Muscle of arm (tissue), 1 donor: ENCODE measurements at regions not wholly inside any gene's neighbourhood (a gene's known extent, or its start where the extent isn't known, plus 50 kb on each side); places are given as distances from the start of the nearest gene placed in this dataset.

Experiments
- DNase-seq: peaks from one replicate; pipeline ENCODE4 v3.0.0-alpha.2; 2013

DNA sequence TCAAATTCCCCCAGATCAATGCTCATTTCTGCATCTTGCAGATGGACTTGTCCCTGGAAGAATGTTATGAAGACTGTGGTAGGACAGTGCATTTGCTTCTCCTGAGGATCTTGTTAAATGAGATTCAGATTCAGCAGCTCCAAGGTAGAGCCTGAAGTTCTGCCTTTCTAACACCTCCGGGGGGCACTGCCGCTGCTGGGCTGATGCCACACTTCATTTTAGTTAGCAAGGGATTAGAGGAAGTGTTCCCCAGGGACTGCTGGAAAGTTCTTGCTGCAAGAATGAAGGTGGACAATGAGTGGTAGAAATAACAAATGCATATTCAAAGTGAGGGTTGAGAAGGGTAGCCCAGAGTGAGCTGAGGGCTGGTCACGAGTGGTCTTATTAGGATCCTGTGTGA is 434.3 kb upstream of the AKR1E2 start:
- DNase-seq: no peak

- no peak for DNase-seq
Observed at GRCh38 chr10:4390219-4390618, 435.8 kb upstream of the AKR1E2 start.

DNA sequence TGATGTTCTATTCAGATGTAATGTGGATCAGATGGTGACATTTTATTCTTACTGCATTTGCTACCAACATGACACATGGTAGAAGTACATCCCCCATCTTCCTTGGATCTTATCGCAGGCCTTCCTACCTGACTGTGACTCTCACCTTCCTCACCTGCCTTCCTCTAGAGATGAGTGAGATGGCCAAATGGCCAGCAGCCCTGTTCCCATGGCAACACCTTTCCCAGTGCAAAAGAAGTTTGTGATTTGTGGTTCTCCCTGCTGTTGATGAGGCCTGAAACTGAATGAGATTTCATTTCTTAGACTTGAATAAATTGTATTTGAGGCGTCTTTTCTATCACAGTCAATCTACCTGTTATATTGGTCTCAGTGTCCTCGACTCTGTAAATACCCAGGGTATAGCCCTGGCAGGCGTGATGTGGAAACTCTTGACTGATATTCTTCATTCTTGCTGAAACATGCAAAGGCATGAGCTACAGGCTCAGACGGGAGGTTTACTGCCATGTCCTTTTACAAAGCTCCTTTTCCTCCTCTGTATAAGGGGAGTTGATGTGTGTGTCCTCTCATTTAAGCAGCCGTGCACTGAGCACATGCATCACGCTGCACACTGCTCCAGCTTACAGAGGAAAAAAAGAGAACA is 440.7 kb upstream of the AKR1E2 start:
- no peak for DNase-seq

DNA sequence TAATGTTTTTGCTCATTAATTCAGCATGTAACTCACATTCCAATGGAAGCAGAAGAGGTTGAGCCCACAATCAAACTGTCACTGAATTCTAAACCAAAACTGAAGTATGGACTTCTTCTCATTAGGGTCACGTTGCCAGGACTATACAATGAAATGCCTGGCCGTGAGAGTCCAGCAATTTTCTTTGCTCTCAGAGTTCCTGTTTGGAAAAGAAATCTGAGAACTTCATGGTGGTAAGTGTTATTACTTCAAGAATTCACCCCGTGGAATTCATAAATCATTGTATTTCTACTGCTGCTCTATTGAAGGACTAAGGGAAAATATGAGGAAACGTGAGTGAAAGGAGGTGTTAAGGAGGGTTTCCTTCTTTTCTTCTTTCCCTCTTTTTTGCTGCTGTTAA is 441.8 kb upstream of the AKR1E2 start:
- DNase-seq: no peak

- no peak for DNase-seq
Observed at GRCh38 chr10:4383651-4384098, 442.3 kb upstream of the AKR1E2 start.

- DNase-seq: no peak
Observed at GRCh38 chr10:4382811-4383210, 443.2 kb upstream of the AKR1E2 start.

- DNase-seq: no peak
Observed at GRCh38 chr10:4373612-4374011, 452.4 kb upstream of the AKR1E2 start.

DNA sequence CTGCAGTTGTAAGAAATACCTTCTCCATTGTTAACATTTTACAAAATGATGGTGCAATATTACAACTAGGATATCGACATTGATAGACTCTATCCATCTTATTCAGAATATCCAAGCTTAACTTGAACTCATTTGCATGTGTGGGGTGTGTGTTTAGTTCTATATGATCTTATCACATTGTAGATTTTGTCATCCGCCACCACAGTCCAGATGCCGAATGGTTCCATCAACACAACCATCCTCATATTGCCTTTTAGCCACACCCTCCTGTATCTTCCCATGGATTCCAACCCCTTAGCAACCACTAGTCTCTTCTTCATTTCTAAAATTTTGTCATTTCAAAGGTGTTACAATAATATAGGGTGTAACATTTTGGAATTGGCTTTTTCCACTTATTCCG is 452.9 kb upstream of the AKR1E2 start:
- DNase-seq: no peak

- DNase-seq: peak; percentile 85
Observed at GRCh38 chr10:4372601-4373000, 453.4 kb upstream of the AKR1E2 start.

DNA sequence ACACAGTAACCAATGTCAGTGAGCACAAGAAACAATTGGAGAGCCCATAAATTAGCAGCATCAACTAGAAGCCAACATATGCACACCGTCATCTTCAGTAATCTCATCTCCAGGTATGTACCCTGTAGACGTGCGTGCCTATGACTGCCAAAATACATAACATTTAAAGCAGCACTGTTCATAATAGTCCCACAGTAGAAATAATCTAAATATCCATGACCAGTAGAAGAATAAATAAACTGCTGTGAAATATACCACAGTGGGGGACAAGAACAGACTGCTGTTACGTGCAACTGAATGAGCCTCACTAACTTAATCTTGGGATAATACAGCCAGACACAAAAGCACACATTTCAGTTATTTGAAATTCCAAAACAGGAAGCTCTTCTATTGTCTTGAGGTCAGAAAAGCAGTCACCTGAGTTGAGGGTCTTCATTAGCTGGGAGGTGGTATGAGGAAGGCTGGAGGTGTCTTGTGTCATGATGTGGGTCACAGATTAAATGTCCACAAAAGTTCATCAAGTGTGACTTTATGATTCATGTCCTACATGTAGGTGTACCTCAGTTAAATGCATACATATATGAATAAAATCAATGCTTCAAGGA is 454.2 kb upstream of the AKR1E2 start:
- DNase-seq: no peak

GRCh38 chr10:4370376-4370775 is 455.6 kb upstream of the AKR1E2 start:
- DNase-seq: no peak

- no peak for DNase-seq
Observed at GRCh38 chr10:4361581-4361980, 464.4 kb upstream of the AKR1E2 start.

DNA sequence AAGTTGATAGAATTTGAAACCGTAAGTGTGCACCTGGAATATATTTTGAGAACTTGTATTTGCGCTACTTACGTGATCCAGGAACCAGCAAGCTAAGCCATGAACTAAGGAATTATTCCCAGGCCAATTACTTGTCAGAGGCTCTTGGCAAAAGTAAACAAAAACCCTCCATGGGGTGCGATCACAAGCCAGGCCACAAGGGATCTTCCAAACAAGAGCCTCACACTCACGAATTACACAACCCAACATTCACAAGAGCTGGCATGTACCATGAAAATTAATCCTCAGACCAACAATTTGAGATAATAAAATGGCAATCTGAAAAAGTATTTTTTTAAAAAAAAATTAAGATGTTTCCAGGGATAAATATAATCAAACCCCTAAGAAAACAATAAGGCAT is 467.0 kb upstream of the AKR1E2 start:
- DNase-seq: no peak

GRCh38 chr10:4357911-4358310 is 468.1 kb upstream of the AKR1E2 start:
- DNase-seq: no peak

- DNase-seq: no peak
Observed at GRCh38 chr10:4355350-4355749, 470.7 kb upstream of the AKR1E2 start.

- DNase-seq: no peak
Observed at GRCh38 chr10:4354382-4354812, 471.6 kb upstream of the AKR1E2 start.

DNA sequence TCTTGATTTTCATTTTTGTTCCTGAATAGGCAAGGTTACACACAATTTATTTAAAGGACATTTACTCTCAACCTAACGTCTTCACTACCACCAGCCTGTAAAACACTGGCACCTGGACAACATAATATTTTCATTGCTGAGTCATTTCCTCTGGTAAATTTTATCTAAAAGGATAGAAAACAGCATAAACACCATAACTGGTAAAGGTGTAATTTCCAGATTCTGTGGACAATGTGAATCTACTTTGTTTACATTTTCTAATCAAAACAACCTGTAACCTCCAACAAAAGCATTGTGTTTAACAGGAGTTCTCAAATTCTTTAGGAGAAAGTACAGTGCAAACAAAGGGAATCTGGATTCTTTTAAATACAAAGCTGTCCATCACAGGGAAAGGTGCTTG is 472.0 kb upstream of the AKR1E2 start:
- no peak for DNase-seq

- DNase-seq: no peak
Observed at GRCh38 chr10:4353059-4353655, 472.9 kb upstream of the AKR1E2 start.

DNA sequence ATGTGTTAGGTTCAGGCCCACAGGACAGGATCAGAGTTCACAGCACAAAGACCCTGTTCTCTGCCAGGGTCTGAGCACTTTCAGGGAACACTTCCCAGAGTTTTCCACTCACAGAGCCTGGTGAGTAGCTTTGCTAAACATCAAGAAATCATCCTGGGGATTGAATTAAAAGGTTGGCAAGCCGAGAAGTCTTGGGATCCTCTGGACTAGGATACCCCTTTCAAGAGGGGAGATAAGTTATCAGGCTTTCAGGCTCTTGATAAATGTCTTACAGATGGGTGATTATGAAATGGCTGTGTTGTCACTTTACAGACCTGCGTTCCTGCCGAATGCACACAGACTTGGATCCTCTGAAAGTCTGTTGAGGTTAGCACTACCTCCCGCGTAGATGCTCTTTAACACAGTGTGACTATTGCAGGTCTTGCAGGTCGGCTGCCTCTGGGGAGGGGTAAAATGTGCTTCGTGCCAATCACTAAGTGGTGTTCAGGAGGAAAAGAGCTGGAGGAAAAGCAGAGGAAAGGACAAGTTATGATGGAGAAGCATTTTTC is 473.5 kb upstream of the AKR1E2 start:
- no peak for DNase-seq

- no peak for DNase-seq
Observed at GRCh38 chr10:4351723-4352413, 474.1 kb upstream of the AKR1E2 start.

DNA sequence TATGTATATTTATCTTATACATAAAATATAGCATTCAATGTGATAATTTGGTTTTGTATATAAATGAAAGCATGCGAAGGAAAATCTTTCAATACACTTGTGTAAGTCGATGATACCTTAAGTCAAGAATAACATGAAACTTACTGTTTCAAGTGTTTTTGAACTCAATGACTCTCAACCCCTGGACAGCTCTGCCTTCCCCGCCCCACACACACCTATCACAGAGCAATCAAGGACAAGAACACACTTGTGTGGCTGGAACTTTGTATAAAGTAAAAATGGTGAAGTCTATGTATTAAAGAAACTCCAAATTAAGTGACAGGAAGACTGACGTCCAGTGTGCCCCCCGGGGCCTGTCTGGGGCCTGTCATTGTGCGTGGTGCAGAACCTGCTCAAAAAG is 478.6 kb upstream of the AKR1E2 start:
- DNase-seq: no peak

DNA sequence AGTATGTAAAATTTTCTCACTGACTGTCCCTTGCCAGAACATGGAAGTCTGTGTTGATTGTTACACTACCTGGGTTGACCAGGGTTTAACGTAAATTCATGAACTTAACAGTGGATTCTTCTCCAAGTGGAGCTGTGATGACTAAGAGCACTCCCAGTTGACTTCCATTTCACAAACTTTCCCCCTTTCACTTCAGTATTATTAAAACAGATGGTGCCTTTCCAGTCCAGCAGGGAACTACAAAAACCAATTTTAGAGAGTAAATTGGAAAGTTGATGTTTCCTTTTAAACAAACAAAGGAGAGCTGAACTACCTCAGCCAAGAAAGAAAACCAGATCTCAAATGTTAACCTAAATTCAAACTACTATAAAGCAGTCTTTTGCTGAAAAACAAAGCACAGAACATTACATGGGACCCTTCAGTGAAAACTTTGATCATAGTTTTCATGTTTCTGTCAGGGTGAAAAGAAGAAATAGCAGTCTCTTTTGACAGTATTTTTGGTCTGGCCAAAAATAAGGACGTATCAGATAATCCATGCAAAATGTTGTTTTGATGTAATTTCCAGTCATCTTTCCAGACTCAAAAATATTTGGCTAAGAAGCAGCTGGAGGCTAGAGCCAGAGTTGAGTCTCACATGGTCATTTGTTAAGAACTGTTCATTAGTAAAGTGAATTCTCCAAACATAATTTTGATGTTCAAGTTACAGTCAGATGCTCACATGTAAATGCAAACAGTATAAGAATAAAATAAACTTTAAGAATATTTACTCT is 479.9 kb upstream of the AKR1E2 start:
- peak; percentile 83 for DNase-seq
